GM19463 (cell line): ENCODE measurements at regions not wholly inside any gene's neighbourhood (a gene's known extent, or its start where the extent isn't known, plus 50 kb on each side); places are given as distances from the start of the nearest gene placed in this dataset.

Experiments used
- ATAC-seq: cut with Tn5 transposase; IDR thresholded peaks from one replicate; pipeline ENCODE4 v1.9.1; 2021; ENCODE audit warnings: mild to moderate bottlenecking, moderate library complexity; ENCODE audit not compliant: unreplicated experiment

- ATAC-seq, result no peak
Observed at GRCh38 chr1:13878021-13878420, 178.0 kb downstream of the PRDM2 start.

- ATAC-seq, result no peak
Observed at GRCh38 chr1:13878451-13878850, 178.5 kb downstream of the PRDM2 start.

GRCh38 chr1:13881385-13882088 is 181.5 kb downstream of the PRDM2 start:
- ATAC-seq, result no peak

GRCh38 chr1:13888351-13888986 is 188.5 kb downstream of the PRDM2 start:
- no peak for ATAC-seq

GRCh38 chr1:13889495-13889894 is 189.5 kb downstream of the PRDM2 start:
- no peak for ATAC-seq

- ATAC-seq, result no peak
Observed at GRCh38 chr1:13890766-13891165, 190.8 kb downstream of the PRDM2 start.

- ATAC-seq, result no peak
Observed at GRCh38 chr1:13892198-13892597, 192.2 kb downstream of the PRDM2 start.

- no peak for ATAC-seq
Observed at GRCh38 chr1:13892671-13893325, 192.8 kb downstream of the PRDM2 start.

- no peak for ATAC-seq
Observed at GRCh38 chr1:13893409-13893821, 193.4 kb downstream of the PRDM2 start.

- ATAC-seq, result no peak
Observed at GRCh38 chr1:13896932-13897331, 196.9 kb downstream of the PRDM2 start.

- ATAC-seq, result no peak
Observed at GRCh38 chr1:13898406-13898805, 198.4 kb downstream of the PRDM2 start.

GRCh38 chr1:13899856-13900255 is 199.9 kb downstream of the PRDM2 start:
- no peak for ATAC-seq

- ATAC-seq, result no peak
Observed at GRCh38 chr1:13900583-13900982, 200.6 kb downstream of the PRDM2 start.

- ATAC-seq, result no peak
Observed at GRCh38 chr1:13901039-13901438, 201.1 kb downstream of the PRDM2 start.

- ATAC-seq, result no peak
Observed at GRCh38 chr1:13901597-13901996, 201.6 kb downstream of the PRDM2 start.

- no peak for ATAC-seq
Observed at GRCh38 chr1:13908128-13908527, 208.1 kb downstream of the PRDM2 start.

- ATAC-seq, result no peak
Observed at GRCh38 chr1:13911697-13912619, 212.0 kb downstream of the PRDM2 start.

GRCh38 chr1:13913396-13913795 is 213.4 kb downstream of the PRDM2 start:
- no peak for ATAC-seq

GRCh38 chr1:13916530-13916929 is 216.5 kb downstream of the PRDM2 start:
- ATAC-seq, result no peak

GRCh38 chr1:13917607-13918006 is 217.6 kb downstream of the PRDM2 start:
- no peak for ATAC-seq

- ATAC-seq, result no peak
Observed at GRCh38 chr1:13918862-13919261, 218.9 kb downstream of the PRDM2 start.
